ENCODE measurements at regions not wholly inside any gene's neighbourhood (a gene's known extent, or its start where the extent isn't known, plus 50 kb on each side); places are given as distances from the start of the nearest gene placed in this dataset.

- TF ChIP-seq EZH2 (IDR thresholded peaks at IDR 0.05; ENCODE audit: borderline replicate concordance, low read length) (no peak), CTCF (conservative IDR thresholded peaks at IDR 0.05 in 1 of 2, IDR thresholded peaks at IDR 0.05 in 1 of 2; ENCODE audit: extremely low read depth in 1 of 2, insufficient read depth in 1 of 2, low read depth in 1 of 2, low read length in 2 of 2) (no peak)
These were observed 146.5 kb upstream of the TMC3 start for GRCh38 chr15:81520480-81520879.
